GM12878 (cell line): ENCODE measurements at regions not wholly inside any gene's neighbourhood (a gene's known extent, or its start where the extent isn't known, plus 50 kb on each side); places are given as distances from the start of the nearest gene placed in this dataset.

Source experiments
- ATAC-seq: fragments of 200-7000 bp; cut with Tn5 transposase; 3 replicates; pipeline ENCODE4 v1.9.1; 2020; ENCODE audit warnings: mild to moderate bottlenecking, moderate library complexity
- BruUV-seq: library from RNA; stranded (reverse); fragments of 400-500 nt; replicated peaks from 2 replicates; lab custom pipeline; 2021; lab: Mats Ljungman, UMichigan
- CTCF ChIA-PET: fragments of 300-600 bp; sonication (Branson Sonifier 250); formaldehyde crosslinking; extraction: SDS; loops from one replicate; lab custom pipeline; 2021; ENCODE audit warnings: inconsistent platforms; lab: Yijun Ruan, JAX
- POLR2A ChIA-PET: fragments of 350-600 bp; formaldehyde crosslinking; extraction: SDS; loops from one replicate; lab custom pipeline; 2021; ENCODE audit warnings: inconsistent platforms; lab: Charles Lee
- RAD21 ChIA-PET: fragments of 300-600 bp; sonication (Branson Sonifier 250); formaldehyde crosslinking; loops from one replicate; lab custom pipeline; 2023; ENCODE audit warnings: antibody characterized with exemption; ENCODE audit not compliant: unreplicated experiment; lab: Charles Lee
- SMC1A ChIA-PET: fragments of 300-600 bp; sonication (Branson Sonifier 250); formaldehyde crosslinking; loops from one replicate; lab custom pipeline; 2023; ENCODE audit not compliant: unreplicated experiment, uncharacterized antibody; lab: Charles Lee
- DNase-seq: peaks from one replicate; pipeline ENCODE4 v3.0.0-alpha.2; 2011; ENCODE audit warnings: low read depth, low spot score
- FAIRE-seq: peaks from 3 replicates; lab custom pipeline; 2011; peaks lifted over from hg19 to GRCh38; lab: Jason Lieb, UNC
- H2AFZ ChIP-seq: 2 replicates; pipeline ENCODE4 v1.6.0; 2011; ENCODE audit warnings: low read depth, low read length, control low read depth; ENCODE audit not compliant: control insufficient read depth
- H3K27ac ChIP-seq: 2 replicates; pipeline ENCODE4 v1.5.1; 2011; ENCODE audit warnings: control low read depth; ENCODE audit not compliant: control insufficient read depth, insufficient read depth
- H3K27me3 ChIP-seq, 2 experiments: replicated peaks in 1 of 2; 2 replicates each; pipeline versions ENCODE4 v1.6.0 to v1.6.1; 2011; ENCODE audit warnings: low read length in 1 of 2; ENCODE audit not compliant: control insufficient read depth in 2 of 2, insufficient read depth in 2 of 2
- H3K36me3 ChIP-seq, 2 experiments: 2 replicates each; pipeline ENCODE4 v1.5.1; 2011; ENCODE audit warnings: low read length in 1 of 2; ENCODE audit not compliant: control insufficient read depth in 2 of 2, insufficient read depth in 2 of 2
- H3K4me1 ChIP-seq: 2 replicates; pipeline ENCODE4 v1.6.1; 2011; ENCODE audit warnings: mild to moderate bottlenecking, low read length, moderate library complexity, mixed read lengths; ENCODE audit not compliant: control insufficient read depth, insufficient read depth
- H3K4me2 ChIP-seq: 2 replicates; pipeline ENCODE4 v1.6.0; 2011; ENCODE audit warnings: control low read depth; ENCODE audit not compliant: control insufficient read depth, insufficient read depth
- H3K4me3 ChIP-seq: fragments of 200-600 bp; sonication (generic); 2 replicates; pipeline ENCODE4 v1.5.1; 2016
- H3K79me2 ChIP-seq: 2 replicates; pipeline ENCODE4 v1.6.0; 2011; ENCODE audit warnings: low read length; ENCODE audit not compliant: control insufficient read depth, insufficient read depth
- H3K9ac ChIP-seq: 2 replicates; pipeline ENCODE4 v1.8.0; 2011; ENCODE audit warnings: low read length, control low read depth, mixed read lengths; ENCODE audit not compliant: control insufficient read depth, insufficient read depth
- H3K9me3 ChIP-seq: replicated peaks from 3 replicates; pipeline ENCODE4 v1.5.1; 2011; ENCODE audit warnings: mild to moderate bottlenecking, low read length; ENCODE audit not compliant: control insufficient read depth, insufficient read depth
- H4K20me1 ChIP-seq: 2 replicates; pipeline ENCODE4 v1.6.0; 2011; ENCODE audit not compliant: control insufficient read depth, insufficient read depth
- BRCA1 ChIP-seq: IDR thresholded peaks from 2 replicates; pipeline ENCODE4 v1.6.1; 2011; ENCODE audit warnings: low read depth, low read length, improper control_type of control experiment
- CHD1 ChIP-seq: IDR thresholded peaks from 2 replicates; pipeline ENCODE4 v1.6.1; 2012; ENCODE audit warnings: low read depth, low read length, improper control_type of control experiment
- EP300 ChIP-seq, 2 experiments: fragments of 150-350 bp in 1 of 2; IDR thresholded peaks; 2 replicates each; pipeline ENCODE4 v1.6.1; 2011 to 2012; ENCODE audit warnings: low read depth in 2 of 2, low read length in 2 of 2, borderline replicate concordance in 1 of 2, improper control_type of control experiment in 1 of 2, inconsistent platforms in 1 of 2; ENCODE audit not compliant: control insufficient read depth in 1 of 2
- EZH2 ChIP-seq: IDR thresholded peaks from 2 replicates; pipeline ENCODE4 v1.6.1; 2012; ENCODE audit warnings: low read depth, mild to moderate bottlenecking, control low read depth, inconsistent platforms, low read length, borderline replicate concordance; ENCODE audit not compliant: control insufficient read depth
- FOXM1 ChIP-seq: IDR thresholded peaks from 2 replicates; pipeline ENCODE4 v1.6.1; 2012; ENCODE audit warnings: low read depth, mild to moderate bottlenecking, inconsistent platforms, low read length, moderate library complexity
- HCFC1 ChIP-seq: fragments of 150-350 bp; IDR thresholded peaks from 2 replicates; pipeline ENCODE4 v1.6.1; 2014; ENCODE audit warnings: low read length
- MYB ChIP-seq: fragments of 150-350 bp; IDR thresholded peaks from 2 replicates; pipeline ENCODE4 v1.6.1; 2014; ENCODE audit warnings: mild to moderate bottlenecking, low read depth, low read length, borderline replicate concordance
- MYC ChIP-seq: IDR thresholded peaks from 2 replicates; pipeline ENCODE4 v1.6.1; 2011; ENCODE audit warnings: mild to moderate bottlenecking, low read length, moderate library complexity, inconsistent platforms; ENCODE audit not compliant: insufficient read depth, insufficient replicate concordance, insufficient read length, severe bottlenecking
- NRF1 ChIP-seq: conservative IDR thresholded peaks from 2 replicates; pipeline ENCODE4 v1.6.1; 2011; ENCODE audit warnings: mild to moderate bottlenecking, low read depth, low read length, improper control_type of control experiment
- PAX5 ChIP-seq: IDR thresholded peaks from 2 replicates; pipeline ENCODE4 v1.6.1; 2011; ENCODE audit warnings: low read depth, low read length, borderline replicate concordance
- PAX8 ChIP-seq: fragments of 450-650 bp; IDR thresholded peaks from 2 replicates; pipeline ENCODE4 v1.6.1; 2017; ENCODE audit warnings: mild to moderate bottlenecking, moderate library complexity
- POLR2A ChIP-seq: IDR thresholded peaks from 2 replicates; pipeline ENCODE4 v1.6.1; 2011; ENCODE audit warnings: low read depth, mild to moderate bottlenecking, low read length
- RFX5 ChIP-seq: IDR thresholded peaks from 2 replicates; pipeline ENCODE4 v1.6.1; 2011; ENCODE audit warnings: low read depth, low read length, improper control_type of control experiment
- YY1 ChIP-seq: IDR thresholded peaks from 2 replicates; pipeline ENCODE4 v1.6.1; 2011; ENCODE audit warnings: low read depth, mild to moderate bottlenecking, low read length
- WGBS: methylation state at CpG from one replicate; pipeline ENCODE4 v1.1.6; 2016; ENCODE audit warnings: low lambda C conversion rate; ENCODE audit not compliant: insufficient replicate concordance, insufficient coverage; ENCODE audit errors: missing lambda C conversion rate; 5-methylcytosine and 5-hydroxymethylcytosine counted together
- in situ Hi-C: fragments of 300-500 bp; cut with MboI; formaldehyde crosslinking; loops from 9 replicates; pipeline ENCODE4 v1.14.3; 2018; ENCODE audit warnings: mixed read lengths
- intact Hi-C: fragments of 100-400 bp; cut with micrococcal nuclease; formaldehyde crosslinking; loops from one replicate; pipeline ENCODE4 v1.14.2; 2022; ENCODE audit not compliant: unreplicated experiment
- TF ChIP-seq, protein P1 (sequence below): IDR thresholded peaks from 2 replicates; pipeline ENCODE4 v1.6.1; 2011; ENCODE audit warnings: low read depth, mild to moderate bottlenecking, low read length, moderate library complexity, borderline replicate concordance; ENCODE audit errors: extremely low read depth
- TF ChIP-seq, protein P2 (sequence below): fragments of 450-650 bp; IDR thresholded peaks from 2 replicates; pipeline ENCODE4 v1.6.1; 2014; ENCODE audit warnings: mild to moderate bottlenecking

DNA sequence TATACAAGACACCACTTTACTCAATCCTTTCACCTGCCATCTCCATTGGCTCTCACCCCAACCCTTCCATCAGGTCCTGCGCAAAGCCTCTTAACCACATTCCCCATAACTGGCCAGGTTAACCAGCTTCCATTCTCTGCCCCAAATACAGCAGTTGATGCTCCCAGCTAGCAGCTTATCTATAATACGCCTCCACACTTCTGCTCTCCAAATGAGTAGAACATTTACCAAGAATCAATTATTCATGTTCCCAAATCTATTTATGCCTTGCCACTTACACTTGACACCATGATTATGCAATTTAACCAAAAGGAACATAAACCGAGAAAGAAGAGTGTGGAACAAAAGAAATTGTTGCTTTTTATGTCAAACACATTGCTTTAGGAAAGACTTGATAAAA lies 103.7 kb upstream of the TPM1 start:
- Histone ChIP-seq H2AFZ (no peak overlapping the region), H3K9ac (no peak overlapping the region), H3K36me3 (no peaks in the 10 kb centered on the region), H3K79me2 (no peaks in the 10 kb centered on the region), H3K27ac (no peak overlapping the region), H3K4me2 (no peak overlapping the region), H3K4me1 (no peaks in the 10 kb centered on the region), H3K4me3 (no peak overlapping the region), H3K9me3 (no peaks in the 10 kb centered on the region), H3K27me3 (peaks cover 0 to 3% of the 10 kb centered on the region in 2 experiments; a peak in 2 of 4 replicates), H4K20me1 (no peaks in the 10 kb centered on the region)
- ChIA-PET SMC1A (no interaction called here), CTCF (no interaction called here), POLR2A (no interaction called here), RAD21 (no interaction called here)
- no peak for ATAC-seq
- BruUV-seq: no TSS peak
- no peak for DNase-seq
- intact Hi-C loops (no loop called here), in situ Hi-C loops (no loop called here)
- FAIRE-seq: no peak
- TF ChIP-seq, protein P1, sequence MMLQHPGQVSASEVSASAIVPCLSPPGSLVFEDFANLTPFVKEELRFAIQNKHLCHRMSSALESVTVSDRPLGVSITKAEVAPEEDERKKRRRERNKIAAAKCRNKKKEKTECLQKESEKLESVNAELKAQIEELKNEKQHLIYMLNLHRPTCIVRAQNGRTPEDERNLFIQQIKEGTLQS: no peak
- TF ChIP-seq BRCA1: no peak
- no peak for TF ChIP-seq MYB
- TF ChIP-seq CHD1: no peak
- no peak for TF ChIP-seq EZH2
- no peak for TF ChIP-seq MYC
- no peak for TF ChIP-seq HCFC1
- TF ChIP-seq, protein P2, sequence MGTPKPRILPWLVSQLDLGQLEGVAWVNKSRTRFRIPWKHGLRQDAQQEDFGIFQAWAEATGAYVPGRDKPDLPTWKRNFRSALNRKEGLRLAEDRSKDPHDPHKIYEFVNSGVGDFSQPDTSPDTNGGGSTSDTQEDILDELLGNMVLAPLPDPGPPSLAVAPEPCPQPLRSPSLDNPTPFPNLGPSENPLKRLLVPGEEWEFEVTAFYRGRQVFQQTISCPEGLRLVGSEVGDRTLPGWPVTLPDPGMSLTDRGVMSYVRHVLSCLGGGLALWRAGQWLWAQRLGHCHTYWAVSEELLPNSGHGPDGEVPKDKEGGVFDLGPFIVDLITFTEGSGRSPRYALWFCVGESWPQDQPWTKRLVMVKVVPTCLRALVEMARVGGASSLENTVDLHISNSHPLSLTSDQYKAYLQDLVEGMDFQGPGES: no peak
- TF ChIP-seq POLR2A: no peak
- no peak for TF ChIP-seq RFX5
- TF ChIP-seq PAX5: no peak
- TF ChIP-seq NRF1: no peak
- TF ChIP-seq EP300 (IDR thresholded peaks at IDR 0.05; ENCODE audit: borderline replicate concordance in 1 of 2, control insufficient read depth in 1 of 2, low read depth in 2 of 2, low read length in 2 of 2): no peak
- no peak for TF ChIP-seq FOXM1
- TF ChIP-seq YY1: no peak
- no peak for TF ChIP-seq PAX8
- 57% methylated on average over 3 of the region's 3 CpGs for WGBS
